Peyer's patch (tissue), 4 donors: ENCODE measurements at regions not wholly inside any gene's neighbourhood (a gene's known extent, or its start where the extent isn't known, plus 50 kb on each side); places are given as distances from the start of the nearest gene placed in this dataset.

Experiments
- POLR2A ChIP-seq, 2 donors: fragments of 450-650 bp; IDR thresholded peaks; one replicate each; pipeline ENCODE4 v1.5.1; 2017; ENCODE audit warnings: antibody characterized with exemption in 2 of 2, mild to moderate bottlenecking in 2 of 2, moderate library complexity in 2 of 2
- TF ChIP-seq, protein P1 (sequence below), 6 experiments: fragments of 450-650 bp in 4 of 6; fragments of 200-600 bp in 2 of 6; sonication (generic) in 1 of 6; IDR thresholded peaks; one replicate each; pipeline ENCODE4 v1.5.1; 2017 to 2019; ENCODE audit warnings: antibody characterized with exemption in 6 of 6, mild to moderate bottlenecking in 3 of 6, moderate library complexity in 1 of 6

- TF ChIP-seq, protein P1, sequence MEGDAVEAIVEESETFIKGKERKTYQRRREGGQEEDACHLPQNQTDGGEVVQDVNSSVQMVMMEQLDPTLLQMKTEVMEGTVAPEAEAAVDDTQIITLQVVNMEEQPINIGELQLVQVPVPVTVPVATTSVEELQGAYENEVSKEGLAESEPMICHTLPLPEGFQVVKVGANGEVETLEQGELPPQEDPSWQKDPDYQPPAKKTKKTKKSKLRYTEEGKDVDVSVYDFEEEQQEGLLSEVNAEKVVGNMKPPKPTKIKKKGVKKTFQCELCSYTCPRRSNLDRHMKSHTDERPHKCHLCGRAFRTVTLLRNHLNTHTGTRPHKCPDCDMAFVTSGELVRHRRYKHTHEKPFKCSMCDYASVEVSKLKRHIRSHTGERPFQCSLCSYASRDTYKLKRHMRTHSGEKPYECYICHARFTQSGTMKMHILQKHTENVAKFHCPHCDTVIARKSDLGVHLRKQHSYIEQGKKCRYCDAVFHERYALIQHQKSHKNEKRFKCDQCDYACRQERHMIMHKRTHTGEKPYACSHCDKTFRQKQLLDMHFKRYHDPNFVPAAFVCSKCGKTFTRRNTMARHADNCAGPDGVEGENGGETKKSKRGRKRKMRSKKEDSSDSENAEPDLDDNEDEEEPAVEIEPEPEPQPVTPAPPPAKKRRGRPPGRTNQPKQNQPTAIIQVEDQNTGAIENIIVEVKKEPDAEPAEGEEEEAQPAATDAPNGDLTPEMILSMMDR (IDR thresholded peaks at IDR 0.05), result no peak
- no peak for TF ChIP-seq POLR2A (IDR thresholded peaks at IDR 0.05)
Measured at GRCh38 chr11:13857828-13858227, 104.7 kb upstream of the SPON1 start.
